Right lung (tissue), 2 donors: ENCODE measurements at regions not wholly inside any gene's neighbourhood (a gene's known extent, or its start where the extent isn't known, plus 50 kb on each side); places are given as distances from the start of the nearest gene placed in this dataset.

ENCODE experiments used
- DNase-seq, 2 donors: peaks; one replicate each; pipeline ENCODE4 v3.0.0-alpha.2; 2013

DNA sequence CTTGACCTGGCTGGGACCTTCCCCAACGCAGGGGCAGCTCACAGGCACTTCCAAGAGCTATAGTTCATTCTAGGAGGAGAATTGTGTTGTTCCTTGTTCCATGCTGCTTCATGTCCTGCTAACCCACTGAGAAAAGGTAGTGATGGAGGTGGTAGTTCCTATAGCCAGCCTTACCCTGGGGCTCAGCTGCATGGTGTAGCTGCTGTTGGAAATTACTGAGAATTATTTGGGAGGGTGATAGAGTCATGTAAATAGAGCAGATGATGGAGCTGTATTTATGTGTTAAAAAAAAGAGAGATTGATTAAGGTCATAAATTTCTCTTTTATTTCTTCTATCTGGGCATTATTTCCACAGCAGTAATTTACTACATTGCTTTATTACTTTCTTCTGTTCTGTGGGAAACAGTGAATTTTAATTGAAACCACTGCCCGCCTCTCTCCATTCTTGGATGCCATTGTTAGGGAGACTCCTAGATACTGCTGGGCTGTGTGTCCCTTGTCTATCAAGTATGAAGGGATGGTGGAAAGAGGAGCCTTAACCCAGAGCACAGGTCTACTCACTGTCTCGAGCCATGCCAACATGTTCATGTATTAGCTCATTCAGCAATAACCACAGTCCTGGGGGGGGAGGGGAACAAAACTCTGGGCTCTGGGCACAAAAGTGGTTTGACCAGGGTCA, 309.2 kb downstream of the FAT3 start:
- no peak for DNase-seq

DNA sequence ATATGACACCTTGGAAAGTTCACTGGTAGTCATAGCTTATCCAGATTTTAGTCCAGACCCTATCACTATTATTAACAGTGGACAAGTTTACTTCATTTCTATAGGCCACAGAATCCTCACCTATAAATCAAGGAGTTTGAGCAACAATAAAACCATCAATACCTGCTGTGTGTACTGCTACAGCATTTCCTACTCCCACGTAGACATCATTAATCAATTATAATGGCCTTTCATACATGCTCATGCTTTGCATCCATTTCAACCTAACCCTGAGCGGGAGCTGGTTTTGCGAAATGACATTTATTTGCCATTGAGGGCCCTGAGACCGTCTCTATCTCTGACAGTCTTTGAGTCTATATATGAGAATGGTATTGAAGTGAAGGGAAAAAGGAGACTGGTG, 312.3 kb downstream of the FAT3 start:
- DNase-seq, result no peak

DNA sequence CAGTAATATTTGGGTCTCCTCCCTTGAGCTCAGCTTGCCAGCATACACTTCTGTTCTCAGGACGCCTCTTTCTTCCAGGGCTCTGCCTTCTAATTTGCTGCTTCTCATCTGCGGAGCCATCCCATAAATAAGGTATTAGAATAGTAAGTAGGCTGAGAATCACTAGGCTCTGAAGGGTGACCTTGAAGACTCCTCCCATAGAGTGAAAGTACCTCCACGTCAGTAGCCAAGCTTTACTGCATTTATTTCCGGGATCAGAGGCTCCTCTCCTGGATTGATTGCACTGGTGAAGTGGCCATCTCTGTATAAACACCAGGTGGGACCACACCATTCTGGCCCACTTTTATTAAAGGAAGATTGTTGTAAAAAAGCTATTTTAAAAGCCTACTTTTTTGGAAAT, 315.5 kb downstream of the FAT3 start:
- no peak for DNase-seq

DNA sequence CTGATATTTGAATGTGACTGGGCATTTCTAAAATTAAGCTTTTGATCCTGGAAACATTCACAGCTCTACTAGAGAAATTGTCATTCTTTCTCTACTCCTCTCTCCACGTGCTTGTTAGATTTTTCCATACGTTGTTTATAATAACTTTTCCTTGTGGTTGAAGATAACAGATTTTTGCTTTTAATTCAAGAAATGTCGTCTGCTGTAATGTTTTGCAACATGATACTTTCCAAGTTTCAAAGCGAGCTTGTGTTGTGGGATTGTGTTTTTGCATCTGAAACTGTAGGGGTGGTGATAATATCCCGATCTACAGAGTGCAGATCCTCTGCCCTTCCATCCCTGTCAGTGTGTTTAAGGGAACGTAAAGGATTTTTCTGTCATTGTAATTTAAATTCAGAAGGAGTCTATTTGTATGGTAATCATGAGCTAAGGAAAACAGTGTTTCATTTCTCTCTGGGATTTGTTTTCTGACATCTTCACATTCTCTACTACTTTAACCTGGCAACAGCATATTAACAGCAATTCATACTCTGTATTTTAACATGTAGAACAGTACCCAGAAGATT, 321.4 kb downstream of the FAT3 start:
- no peak for DNase-seq

DNA sequence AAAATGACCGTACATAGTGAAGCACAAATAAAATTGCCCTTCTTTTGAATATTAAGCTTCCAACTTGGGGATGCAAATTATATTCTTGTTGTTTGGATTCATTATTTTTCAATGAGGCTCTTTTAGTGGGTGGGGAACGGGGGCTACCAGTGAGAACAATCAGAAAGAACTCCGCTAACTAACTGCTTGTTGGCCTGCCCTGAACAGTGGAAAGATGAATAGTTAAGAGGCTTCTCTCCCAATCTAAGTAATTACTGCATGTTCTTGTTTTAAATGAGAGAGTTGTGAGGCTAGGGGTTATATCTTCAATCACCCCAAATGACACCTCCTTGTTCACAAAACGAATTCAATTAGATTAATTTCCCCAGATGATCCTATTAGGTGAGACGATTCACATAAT, 322.0 kb downstream of the FAT3 start:
- no peak for DNase-seq

DNA sequence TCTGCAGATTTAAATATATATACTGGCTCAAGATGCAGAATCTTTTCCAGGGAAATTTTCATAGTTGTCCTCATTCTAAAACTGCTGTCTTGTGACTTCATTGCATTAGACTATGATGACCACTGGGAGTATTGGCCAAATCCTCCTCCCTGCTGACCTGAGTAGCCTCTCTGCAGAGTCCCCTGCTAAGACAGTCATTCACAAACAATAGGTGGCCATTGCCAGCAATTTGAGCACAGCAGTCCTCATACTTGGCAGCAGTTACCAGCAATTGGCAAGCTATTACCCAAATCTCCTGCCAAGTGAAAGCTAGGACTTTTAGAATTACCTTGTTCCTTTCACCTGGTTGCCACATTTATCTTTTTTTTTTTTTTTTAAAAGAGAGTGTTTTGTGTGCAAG, 325.8 kb downstream of the FAT3 start:
- no peak for DNase-seq

DNA sequence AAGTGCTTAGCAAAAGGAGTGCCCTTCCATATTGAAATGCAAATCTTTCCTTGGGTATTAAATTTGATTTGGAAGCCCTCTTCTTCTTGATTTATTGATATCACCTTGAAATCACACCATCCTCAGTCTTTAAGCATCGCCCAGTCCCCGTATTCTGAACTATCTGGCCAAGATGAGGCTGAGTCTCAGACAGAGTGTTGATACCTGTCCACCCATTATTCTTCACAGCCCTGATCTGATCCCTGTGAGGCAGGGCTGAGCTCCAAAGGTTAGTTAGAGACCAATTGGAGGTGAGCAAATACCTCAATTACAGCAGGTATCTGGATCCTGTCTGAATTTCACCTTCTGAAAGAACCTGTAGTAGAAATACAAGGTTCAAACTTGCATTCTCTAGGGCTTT, 326.3 kb downstream of the FAT3 start:
- no peak for DNase-seq

DNA sequence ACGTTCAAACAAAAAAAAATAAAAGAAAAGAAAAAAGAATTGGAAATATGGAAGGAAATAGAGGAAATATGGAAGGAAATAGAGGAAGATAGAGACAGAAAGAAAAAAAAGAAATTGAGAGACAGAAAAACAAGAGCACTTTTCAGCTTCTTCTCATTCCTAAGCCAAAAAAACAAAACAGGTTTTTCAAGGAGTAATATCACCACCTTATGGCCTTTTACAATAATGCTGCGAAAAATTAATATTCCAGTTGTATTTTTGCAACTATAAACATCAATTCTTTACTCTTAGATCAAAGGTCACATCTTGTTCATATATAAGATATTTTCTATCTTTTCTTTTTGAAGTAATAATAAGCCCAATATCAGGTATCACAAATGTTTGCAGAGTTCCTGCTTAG, 328.3 kb downstream of the FAT3 start:
- no peak for DNase-seq

DNA sequence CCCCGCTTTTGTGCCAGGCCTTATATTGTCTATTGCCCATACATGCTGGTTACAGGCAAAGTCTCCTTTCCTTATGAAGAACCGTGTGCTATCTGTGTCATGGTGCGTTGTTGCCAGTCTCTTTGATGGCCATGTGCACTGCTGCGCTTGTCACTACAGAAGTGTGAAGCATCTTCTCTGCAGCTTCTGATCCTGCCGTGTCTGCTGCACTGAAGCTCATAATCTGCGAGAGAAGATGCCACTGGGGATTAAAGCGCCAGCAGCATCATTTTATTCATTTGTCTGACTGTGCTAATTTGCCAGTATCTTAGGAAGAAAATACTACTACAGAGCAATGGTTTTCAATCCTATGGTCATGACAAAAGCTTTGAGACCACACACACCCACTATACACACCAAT, 330.1 kb downstream of the FAT3 start:
- no peak for DNase-seq

DNA sequence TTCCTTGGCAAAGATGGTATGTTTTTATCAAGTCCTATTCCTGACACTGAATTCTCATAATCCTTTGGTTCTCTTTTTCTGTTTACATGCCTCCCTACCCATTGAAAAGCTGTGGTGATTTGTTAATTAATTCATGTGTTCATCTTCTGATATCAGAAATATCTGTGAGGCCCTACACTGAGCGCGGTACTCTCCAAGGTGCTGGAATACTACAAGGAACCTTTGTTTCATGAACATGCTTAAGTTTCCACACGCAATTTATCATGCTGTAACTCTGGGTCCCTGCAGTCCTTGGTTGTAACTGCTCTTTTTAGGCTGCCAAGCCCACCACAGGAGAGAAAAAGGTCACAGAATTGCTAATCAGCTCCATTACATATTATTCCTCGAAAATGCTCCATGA, 331.8 kb downstream of the FAT3 start:
- peak; percentile 17 to 20 for DNase-seq

DNA sequence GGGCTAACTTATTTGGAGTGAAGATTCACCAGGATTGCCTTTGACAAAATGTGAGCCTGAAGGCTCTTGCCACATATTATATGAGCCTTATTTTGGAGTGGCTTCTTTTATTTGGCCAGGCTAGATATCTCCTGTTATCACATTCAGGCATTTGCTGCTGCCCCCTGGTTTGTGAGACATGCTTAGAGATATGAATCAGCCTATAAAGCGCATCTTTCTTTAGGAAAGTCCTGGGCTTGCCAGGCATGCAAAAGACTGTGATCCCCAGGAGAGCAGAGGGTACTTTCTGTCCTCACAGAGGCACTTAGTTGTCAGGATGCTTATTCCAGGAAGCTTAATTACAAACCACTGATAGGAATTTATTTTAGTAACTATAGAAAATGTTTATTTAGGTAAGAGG, 333.3 kb downstream of the FAT3 start:
- no peak for DNase-seq

DNA sequence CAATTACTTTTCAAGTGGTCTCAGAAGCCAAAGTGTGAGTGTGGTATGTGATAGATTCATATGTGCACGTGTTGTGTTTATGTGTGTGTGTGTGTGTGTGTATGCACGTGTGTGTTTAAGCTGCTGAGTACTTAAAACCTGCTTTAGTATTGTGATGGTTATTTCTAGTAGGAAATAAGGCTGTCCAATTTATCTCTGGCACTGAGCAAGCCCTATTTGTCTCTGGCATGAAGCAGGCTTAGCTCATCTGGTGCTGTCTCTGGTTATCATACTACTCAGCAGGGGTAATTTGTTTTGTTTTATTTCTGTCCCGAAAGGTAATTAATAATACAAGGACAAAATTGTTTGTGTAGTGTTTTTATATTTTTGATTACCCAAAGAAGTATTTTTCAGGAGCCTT, 333.7 kb downstream of the FAT3 start:
- DNase-seq, result no peak

DNA sequence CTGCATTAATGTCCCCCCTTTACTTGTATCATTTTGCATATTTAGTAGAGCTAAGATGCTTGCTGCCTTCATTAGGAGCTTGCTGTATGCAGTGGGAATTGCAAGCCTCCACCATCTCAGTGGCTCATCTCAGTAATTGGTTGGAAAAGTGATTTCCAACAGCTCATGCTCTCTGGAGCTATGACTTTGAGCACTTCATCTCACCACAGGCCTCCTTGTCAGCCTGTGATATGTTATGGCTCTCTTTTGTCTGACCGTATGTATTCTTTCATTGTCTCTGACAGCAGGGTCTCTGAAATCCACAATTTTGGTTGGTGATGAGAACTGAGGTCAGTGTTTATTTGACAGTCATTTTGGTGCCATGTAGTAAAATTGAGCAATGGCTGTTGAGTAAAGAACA, 345.1 kb downstream of the FAT3 start:
- DNase-seq, result no peak

DNA sequence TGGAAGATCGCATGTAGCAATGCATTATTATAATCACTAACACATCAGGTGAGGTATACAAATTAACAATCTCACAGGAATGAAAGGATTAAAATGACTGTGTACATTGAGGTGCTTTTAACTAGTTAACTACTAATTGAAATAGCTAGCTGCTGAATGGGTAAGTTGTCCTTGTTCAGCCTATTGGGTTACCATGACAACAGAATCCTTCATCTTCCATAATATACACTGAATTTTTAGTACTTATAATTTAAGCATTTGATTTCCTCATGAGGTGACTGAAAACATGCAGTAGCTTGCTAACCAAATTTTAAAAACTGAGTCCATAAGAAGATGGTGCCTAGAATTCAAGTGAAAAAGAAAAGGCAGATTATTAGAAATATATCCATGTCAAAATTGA, 347.9 kb downstream of the FAT3 start:
- DNase-seq, result no peak

DNA sequence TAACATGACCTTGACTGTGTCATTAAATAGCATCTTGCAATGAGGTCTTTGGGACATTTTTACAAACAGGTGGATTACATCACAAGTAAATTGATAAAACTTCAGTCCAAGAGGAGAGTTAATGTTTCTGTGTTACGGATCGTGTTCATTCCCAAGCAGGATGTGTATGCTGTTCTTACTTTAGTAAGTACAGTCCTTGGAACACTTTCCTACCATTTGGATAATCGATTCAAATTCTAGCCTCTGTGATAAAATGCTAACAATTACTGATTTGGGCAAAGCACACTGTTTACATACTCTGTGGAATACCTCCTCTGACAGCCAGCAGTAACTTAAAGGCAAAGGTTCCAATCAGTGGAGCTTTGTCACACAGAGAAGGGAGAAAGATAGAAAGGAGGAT, 351.7 kb downstream of the FAT3 start:
- DNase-seq, result no peak

DNA sequence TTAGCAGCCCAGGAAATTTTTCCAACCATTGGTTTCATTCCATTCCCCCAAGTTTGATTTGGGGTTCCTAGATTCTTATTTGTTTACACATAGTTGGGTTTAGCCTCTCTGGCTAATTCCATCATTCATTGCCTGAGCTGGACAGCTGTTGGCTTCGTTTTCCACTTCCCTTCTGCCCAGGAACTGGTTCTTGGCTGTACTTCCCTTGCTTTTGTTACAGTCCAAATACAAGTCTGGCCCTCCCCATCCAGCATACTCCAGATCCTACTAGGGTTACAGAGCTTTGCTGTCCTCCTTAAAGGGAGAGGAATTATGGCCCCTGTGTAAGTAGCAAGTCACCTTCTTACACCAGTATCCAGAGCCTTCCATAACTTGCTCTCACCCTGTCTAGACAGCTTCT, 356.3 kb downstream of the FAT3 start:
- no peak for DNase-seq

DNA sequence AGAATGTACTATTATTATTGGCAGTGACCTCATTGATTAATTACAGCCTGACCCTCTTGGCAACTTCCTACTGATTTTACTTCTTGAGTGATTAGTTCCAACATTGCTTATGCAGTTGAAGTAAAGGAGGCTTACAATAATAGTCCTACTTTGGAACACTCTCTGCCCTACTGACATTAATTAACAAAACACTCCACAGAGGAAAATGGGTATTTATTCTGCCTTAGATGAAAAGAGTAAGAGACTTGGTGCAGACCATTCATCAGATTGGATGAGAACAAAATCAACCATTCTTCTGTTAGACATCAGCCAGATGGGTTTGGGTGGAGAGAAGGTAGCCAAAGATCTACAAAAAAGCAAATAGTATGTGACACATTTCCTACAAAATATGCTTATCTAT, 363.8 kb downstream of the FAT3 start:
- DNase-seq, result no peak

DNA sequence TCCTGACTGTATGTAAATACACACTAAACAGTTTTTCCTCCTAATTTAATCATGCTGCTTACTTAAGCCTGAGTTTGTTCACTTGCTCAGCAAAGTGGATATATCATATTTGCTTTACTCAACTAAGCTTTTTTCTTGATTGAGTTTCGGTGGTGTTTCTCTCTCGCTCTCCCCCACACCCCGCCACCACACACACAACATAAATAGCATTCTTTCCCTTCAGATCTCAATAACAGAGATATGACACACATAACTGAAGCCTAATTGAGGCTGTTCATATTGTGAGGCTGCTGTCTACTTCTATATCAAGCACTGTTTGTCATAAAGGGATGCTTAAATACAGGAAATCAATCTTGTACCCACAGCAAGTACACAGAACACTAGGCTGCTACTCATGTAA, 364.9 kb downstream of the FAT3 start:
- DNase-seq, result no peak

DNA sequence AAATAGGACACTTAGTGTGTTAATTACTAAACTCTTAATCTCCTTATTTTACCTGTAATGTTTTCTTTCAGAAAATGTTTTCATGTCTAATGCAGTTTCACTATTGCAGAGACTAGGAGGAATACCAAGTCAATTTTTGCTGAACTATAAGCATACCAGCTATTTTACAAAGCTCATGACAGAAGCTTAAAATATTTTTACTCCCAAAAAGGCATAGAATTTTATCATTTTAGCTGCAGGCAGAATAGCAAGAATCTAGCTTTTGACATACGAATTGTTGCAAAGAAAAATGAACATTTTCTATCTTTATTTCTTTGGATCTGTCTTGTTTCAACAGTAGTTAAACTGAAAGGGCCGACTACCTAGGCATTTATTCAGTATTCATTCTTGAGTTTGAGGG, 366.9 kb downstream of the FAT3 start:
- DNase-seq, result no peak

DNA sequence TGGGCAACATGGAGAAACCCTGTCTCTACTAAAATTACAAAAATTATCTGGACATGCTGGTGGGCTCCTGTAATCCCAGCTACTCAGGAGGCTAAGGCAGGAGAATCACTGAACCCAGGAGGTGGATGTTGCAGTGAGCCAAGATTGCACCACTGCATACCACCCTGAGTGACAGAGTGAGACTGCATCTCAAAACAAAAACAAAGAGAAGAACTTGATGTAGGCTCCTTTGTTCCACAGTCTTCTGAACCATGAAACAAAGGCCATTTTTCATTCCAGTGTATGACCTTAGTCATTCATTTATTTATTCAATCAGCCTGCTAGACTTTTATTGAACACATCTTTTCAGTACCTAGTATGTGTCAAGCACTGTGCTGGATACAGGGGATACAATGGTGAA, 369.6 kb downstream of the FAT3 start:
- DNase-seq, result no peak

DNA sequence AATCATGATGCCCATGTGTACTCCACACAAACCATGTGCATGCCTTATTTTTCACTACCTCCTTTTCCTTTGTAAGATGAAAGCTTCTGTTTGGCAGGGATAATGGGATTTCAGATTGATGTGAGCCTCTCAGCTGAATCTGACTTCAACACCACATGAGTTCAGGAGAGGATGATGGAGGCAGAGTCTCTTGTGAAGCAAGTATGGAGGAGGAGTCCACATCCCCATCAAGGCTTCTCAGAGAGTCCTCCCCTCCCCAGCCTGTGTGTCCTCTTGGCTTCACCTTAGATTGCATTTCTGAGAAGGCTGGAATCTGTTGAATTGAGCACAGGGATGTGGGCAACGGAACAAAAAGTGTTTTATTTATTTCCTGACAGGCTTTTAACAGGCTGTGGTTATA, 370.4 kb downstream of the FAT3 start:
- no peak for DNase-seq

DNA sequence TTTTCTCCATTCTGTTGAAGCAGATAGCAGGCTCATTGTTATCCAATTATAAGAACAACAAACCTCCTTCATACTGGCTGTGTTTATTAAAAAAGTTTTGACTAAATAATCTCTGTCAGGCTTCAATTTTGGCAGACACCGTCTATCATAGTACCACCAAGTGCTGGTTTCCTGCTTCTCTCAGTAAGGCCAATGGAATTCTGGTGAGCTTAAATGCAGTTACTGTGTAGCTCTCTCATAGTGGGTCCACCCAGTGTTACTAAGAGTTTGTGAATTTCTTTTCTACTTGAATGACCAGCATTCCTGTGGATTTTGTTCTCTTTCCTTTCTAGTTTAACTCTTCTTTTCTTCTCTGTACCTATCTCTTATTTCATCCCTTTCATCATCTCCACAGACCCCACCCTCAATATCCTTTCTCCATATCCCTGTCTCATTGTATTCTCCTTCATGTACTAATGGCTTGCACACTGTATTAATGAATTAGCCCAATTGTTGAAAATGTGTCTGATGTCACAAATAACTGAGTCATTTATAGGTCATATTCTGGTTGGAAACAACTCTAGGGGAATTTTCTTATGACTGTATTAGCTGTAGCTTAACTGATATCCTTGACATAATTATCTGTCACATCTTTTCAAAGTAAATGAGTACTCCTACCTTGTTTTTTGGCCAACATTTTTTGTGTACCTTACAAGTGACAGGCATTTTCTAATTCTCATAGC, 372.1 kb downstream of the FAT3 start:
- DNase-seq, result no peak

DNA sequence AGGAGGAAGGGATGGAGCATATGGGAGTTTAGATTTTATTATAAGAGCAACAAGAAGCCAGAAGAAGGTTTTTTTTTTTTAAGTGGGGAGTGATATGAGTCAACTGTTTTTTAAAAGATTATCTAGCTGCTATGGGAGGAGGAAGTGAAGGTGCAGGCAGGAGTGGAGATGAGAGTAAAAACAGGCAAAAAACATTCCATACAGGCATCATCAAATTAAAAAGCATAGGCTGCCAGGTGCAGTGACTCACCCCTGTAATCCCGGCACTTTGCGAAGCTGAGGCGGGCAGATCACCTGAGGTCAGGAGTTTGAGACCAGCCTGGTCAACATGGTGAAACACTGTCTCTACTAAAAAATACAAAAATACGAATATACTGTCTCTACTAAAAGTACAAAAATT, 368.4 kb upstream of the MTNR1B start:
- no peak for DNase-seq

DNA sequence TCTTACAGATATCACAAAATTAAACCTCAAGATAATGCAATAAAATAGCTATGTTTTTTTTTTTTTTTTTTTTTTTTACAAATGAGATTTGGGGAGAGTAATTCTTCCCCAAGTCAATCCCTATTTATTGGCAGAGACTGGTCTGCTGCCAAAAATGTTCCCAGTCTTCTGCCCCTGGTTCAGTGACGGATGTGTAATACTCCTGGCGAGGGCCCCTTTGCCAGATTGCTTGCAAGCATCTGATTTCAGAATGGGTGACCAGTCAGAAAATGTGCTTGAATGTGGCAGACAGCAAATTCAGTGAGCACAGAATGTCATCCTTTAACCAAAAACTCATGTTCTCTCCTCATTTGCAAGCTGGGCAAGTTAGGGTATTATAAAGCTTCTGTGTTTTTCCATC, 363.8 kb upstream of the MTNR1B start:
- no peak for DNase-seq
